ENCODE measurements at regions not wholly inside any gene's neighbourhood (a gene's known extent, or its start where the extent isn't known, plus 50 kb on each side); places are given as distances from the start of the nearest gene placed in this dataset.
"Not testable (repeated sequence)": the region's sequence is repeated elsewhere in the genome, so short reads cannot be mapped to it uniquely, and the experiment has no call there.

DNA sequence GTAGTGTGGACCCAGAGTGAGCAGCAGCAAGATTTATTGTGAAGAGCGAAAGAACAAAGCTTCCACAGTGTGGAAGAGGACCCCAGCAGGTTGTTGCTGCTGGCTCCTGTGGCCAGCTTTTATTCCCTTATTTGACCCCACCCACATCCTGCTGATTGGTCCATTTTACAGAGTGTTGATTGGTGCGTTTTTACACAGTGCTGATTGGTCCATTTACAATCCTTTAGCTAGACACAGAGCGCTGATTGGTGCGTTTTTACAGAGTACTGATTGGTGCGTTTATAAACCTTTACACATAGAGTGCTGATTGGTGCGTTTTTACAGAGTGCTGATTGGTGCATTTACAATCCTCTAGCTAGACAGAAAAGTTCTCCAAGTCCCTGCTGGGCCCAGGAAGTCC lies 109.5 kb upstream of the CHD6 start:
- TF ChIP-seq, protein P1, sequence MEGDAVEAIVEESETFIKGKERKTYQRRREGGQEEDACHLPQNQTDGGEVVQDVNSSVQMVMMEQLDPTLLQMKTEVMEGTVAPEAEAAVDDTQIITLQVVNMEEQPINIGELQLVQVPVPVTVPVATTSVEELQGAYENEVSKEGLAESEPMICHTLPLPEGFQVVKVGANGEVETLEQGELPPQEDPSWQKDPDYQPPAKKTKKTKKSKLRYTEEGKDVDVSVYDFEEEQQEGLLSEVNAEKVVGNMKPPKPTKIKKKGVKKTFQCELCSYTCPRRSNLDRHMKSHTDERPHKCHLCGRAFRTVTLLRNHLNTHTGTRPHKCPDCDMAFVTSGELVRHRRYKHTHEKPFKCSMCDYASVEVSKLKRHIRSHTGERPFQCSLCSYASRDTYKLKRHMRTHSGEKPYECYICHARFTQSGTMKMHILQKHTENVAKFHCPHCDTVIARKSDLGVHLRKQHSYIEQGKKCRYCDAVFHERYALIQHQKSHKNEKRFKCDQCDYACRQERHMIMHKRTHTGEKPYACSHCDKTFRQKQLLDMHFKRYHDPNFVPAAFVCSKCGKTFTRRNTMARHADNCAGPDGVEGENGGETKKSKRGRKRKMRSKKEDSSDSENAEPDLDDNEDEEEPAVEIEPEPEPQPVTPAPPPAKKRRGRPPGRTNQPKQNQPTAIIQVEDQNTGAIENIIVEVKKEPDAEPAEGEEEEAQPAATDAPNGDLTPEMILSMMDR (IDR thresholded peaks at IDR 0.05), result not testable (repeated sequence)
- not testable (repeated sequence) for TF ChIP-seq POLR2A (IDR thresholded peaks at IDR 0.05)

Data from heart left ventricle (tissue), 13 donors.